Astrocyte (in vitro differentiated cells and primary cell): ENCODE measurements at regions not wholly inside any gene's neighbourhood (a gene's known extent, or its start where the extent isn't known, plus 50 kb on each side); places are given as distances from the start of the nearest gene placed in this dataset.

ENCODE experiments used
- DNase-seq: peaks from one replicate; pipeline ENCODE4 v3.0.0-alpha.2; 2010; ENCODE audit warnings: low read depth
- FAIRE-seq: peaks from 2 replicates; lab custom pipeline; 2011; peaks lifted over from hg19 to GRCh38; lab: Jason Lieb, UNC
- H2AFZ ChIP-seq: 2 replicates; pipeline ENCODE4 v1.6.0; 2012; ENCODE audit warnings: low read depth, low read length, inconsistent platforms
- H3K27ac ChIP-seq: 2 replicates; pipeline ENCODE4 v1.5.1; 2011; ENCODE audit warnings: low read depth, low read length, inconsistent platforms
- H3K27me3 ChIP-seq: 2 replicates; pipeline ENCODE4 v1.6.0; 2011; ENCODE audit warnings: low read length, inconsistent platforms; ENCODE audit not compliant: insufficient read depth
- H3K36me3 ChIP-seq: 2 replicates; pipeline ENCODE4 v1.5.1; 2011; ENCODE audit warnings: low read length, inconsistent platforms; ENCODE audit not compliant: insufficient read depth
- H3K4me1 ChIP-seq: 2 replicates; pipeline ENCODE4 v1.5.1; 2011; ENCODE audit warnings: low read length, inconsistent platforms; ENCODE audit not compliant: insufficient read depth
- H3K4me2 ChIP-seq: 2 replicates; pipeline ENCODE4 v1.6.0; 2012; ENCODE audit warnings: low read length, inconsistent platforms
- H3K4me3 ChIP-seq: 2 replicates; pipeline ENCODE4 v1.5.1; 2011; ENCODE audit warnings: low read depth, mild to moderate bottlenecking, low read length, inconsistent platforms; ENCODE audit not compliant: insufficient read depth
- H3K79me2 ChIP-seq: 2 replicates; pipeline ENCODE4 v1.6.0; 2012; ENCODE audit warnings: mild to moderate bottlenecking, low read length, inconsistent platforms; ENCODE audit not compliant: insufficient read depth
- H3K9ac ChIP-seq: 2 replicates; pipeline ENCODE4 v1.6.0; 2012; ENCODE audit warnings: mild to moderate bottlenecking, low read length, inconsistent platforms
- H3K9me3 ChIP-seq: 2 replicates; pipeline ENCODE4 v1.5.1; 2012; ENCODE audit warnings: low read depth, mild to moderate bottlenecking, low read length, inconsistent platforms; ENCODE audit not compliant: insufficient read depth
- H4K20me1 ChIP-seq: 2 replicates; pipeline ENCODE4 v1.6.0; 2012; ENCODE audit warnings: low read length, inconsistent platforms; ENCODE audit not compliant: insufficient read depth
- H3K27ac Mint-ChIP-seq: one replicate; pipeline ENCODE4 v1.8.0; 2021; ENCODE audit warnings: mild to moderate bottlenecking, mixed read lengths; ENCODE audit not compliant: unreplicated experiment
- H3K27me3 Mint-ChIP-seq: one replicate; pipeline ENCODE4 v1.8.0; 2021; ENCODE audit warnings: low read depth, mixed read lengths; ENCODE audit not compliant: unreplicated experiment
- H3K36me3 Mint-ChIP-seq: one replicate; pipeline ENCODE4 v1.8.0; 2021; ENCODE audit warnings: low read depth, mixed read lengths; ENCODE audit not compliant: unreplicated experiment
- H3K4me1 Mint-ChIP-seq: one replicate; pipeline ENCODE4 v1.8.0; 2021; ENCODE audit warnings: low read depth, mixed read lengths; ENCODE audit not compliant: unreplicated experiment
- H3K4me3 Mint-ChIP-seq: one replicate; pipeline ENCODE4 v1.8.0; 2021; ENCODE audit warnings: mild to moderate bottlenecking, moderate library complexity, mixed read lengths; ENCODE audit not compliant: unreplicated experiment
- H3K9me3 Mint-ChIP-seq: one replicate; pipeline ENCODE4 v1.8.0; 2021; ENCODE audit warnings: mild to moderate bottlenecking, mixed read lengths; ENCODE audit not compliant: unreplicated experiment
- CTCF ChIP-seq: IDR thresholded peaks from 2 replicates; pipeline ENCODE4 v1.5.1; 2011; ENCODE audit warnings: low read depth, mild to moderate bottlenecking, inconsistent platforms, low read length, moderate library complexity; ENCODE audit not compliant: insufficient read depth
- EZH2 ChIP-seq: IDR thresholded peaks from 2 replicates; pipeline ENCODE4 v1.6.1; 2012; ENCODE audit warnings: mild to moderate bottlenecking, low read length, inconsistent platforms; ENCODE audit not compliant: insufficient read depth

DNA sequence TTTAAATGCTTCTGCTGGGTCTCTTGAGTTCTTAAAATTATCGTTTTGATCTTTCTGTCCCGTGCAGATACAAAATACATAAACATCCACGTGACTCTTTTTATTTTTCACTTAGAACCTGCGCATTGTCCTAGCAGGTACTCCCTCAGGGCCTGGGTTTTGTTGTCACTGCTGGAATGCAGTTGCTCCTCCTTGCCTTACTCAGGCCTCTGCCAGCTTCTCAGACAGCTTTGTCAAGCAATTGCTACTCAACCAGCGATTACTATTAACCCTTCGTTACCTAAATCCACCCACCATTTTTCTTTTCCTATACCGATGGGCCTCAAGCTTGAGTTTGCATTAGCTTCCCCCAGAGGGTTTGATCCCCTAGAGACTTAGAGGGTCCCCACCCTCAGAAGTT, 405.9 kb upstream of the RBFOX1 start:
- Mint-ChIP-seq H3K9me3 (peaks cover 5% of the 10 kb centered on the region), H3K4me3 (no peak overlapping the region)
- H3K4me3 ChIP-seq = no peak overlapping the region

DNA sequence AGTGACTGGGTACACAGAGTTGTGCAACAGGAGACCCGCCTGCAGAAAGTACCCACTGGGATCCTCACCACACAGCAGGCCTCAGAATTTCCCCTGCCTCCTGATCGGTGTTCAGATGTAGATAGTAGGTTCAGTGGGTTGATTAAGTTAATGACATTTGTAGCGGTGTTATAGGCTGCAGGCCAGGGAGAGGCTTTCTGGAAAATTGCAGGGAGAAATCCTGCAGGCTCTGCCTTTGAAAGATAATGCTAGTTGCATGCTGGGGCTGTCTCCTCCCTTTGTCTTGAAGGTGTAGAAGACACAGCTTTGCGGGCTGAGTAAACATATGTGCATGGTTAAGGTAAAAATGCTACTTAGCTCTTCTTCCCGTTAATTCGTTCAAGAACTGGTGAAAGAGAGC, 406.3 kb upstream of the RBFOX1 start:
- H3K27me3 Mint-ChIP-seq = no peaks in the 10 kb centered on the region
- DNase-seq (no peak), FAIRE-seq (no peak)
- H3K36me3 ChIP-seq = no peaks in the 10 kb centered on the region
- TF ChIP-seq EZH2 = no peak
- no peaks in the 10 kb centered on the region for H3K4me1 ChIP-seq
- H3K27me3 ChIP-seq = no peaks in the 10 kb centered on the region
- no peaks in the 10 kb centered on the region for H3K4me1 Mint-ChIP-seq
- no peak overlapping the region for H3K27ac Mint-ChIP-seq
- H3K9me3 Mint-ChIP-seq = peaks cover 4% of the 10 kb centered on the region
- H3K4me3 ChIP-seq = no peak overlapping the region
- H2AFZ ChIP-seq = no peak overlapping the region
- H3K4me3 Mint-ChIP-seq = no peak overlapping the region
- no peaks in the 10 kb centered on the region for H3K79me2 ChIP-seq
- H3K9me3 ChIP-seq = no peaks in the 10 kb centered on the region
- H3K27ac ChIP-seq = no peak overlapping the region
- no peak overlapping the region for H3K9ac ChIP-seq
- H3K4me2 ChIP-seq = no peak overlapping the region
- H3K36me3 Mint-ChIP-seq = no peaks in the 10 kb centered on the region
- H4K20me1 ChIP-seq = no peaks in the 10 kb centered on the region

More for the DNA sequence above, 405.9 kb upstream of the RBFOX1 start:
- H3K4me2 ChIP-seq = no peak overlapping the region
- no peaks in the 10 kb centered on the region for H3K36me3 ChIP-seq
- no peaks in the 10 kb centered on the region for H3K27me3 Mint-ChIP-seq
- no peaks in the 10 kb centered on the region for H4K20me1 ChIP-seq
- no peaks in the 10 kb centered on the region for H3K27me3 ChIP-seq
- DNase-seq = no peak
- H3K4me1 Mint-ChIP-seq = no peaks in the 10 kb centered on the region
- H3K9me3 ChIP-seq = no peaks in the 10 kb centered on the region
- no peaks in the 10 kb centered on the region for H3K79me2 ChIP-seq
- H3K4me1 ChIP-seq = no peaks in the 10 kb centered on the region
- no peak overlapping the region for H3K27ac ChIP-seq
- H3K27ac Mint-ChIP-seq = no peak overlapping the region
- H2AFZ ChIP-seq = no peak overlapping the region
- TF ChIP-seq EZH2 (no peak), CTCF (no peak)
- H3K9ac ChIP-seq = no peak overlapping the region
- no peak for FAIRE-seq
- H3K36me3 Mint-ChIP-seq = no peaks in the 10 kb centered on the region

- H3K4me1 Mint-ChIP-seq = no peaks in the 10 kb centered on the region
- no peak overlapping the region for H3K27ac Mint-ChIP-seq
- Histone ChIP-seq H3K27ac (no peak overlapping the region), H3K9me3 (peaks cover 9% of the 10 kb centered on the region), H3K4me2 (no peak overlapping the region), H3K36me3 (no peaks in the 10 kb centered on the region), H3K27me3 (no peaks in the 10 kb centered on the region), H3K79me2 (no peaks in the 10 kb centered on the region), H3K9ac (no peak overlapping the region), H2AFZ (no peak overlapping the region), H3K4me3 (no peak overlapping the region), H4K20me1 (no peaks in the 10 kb centered on the region), H3K4me1 (no peaks in the 10 kb centered on the region)
- H3K36me3 Mint-ChIP-seq = no peaks in the 10 kb centered on the region
- no peaks in the 10 kb centered on the region for H3K9me3 Mint-ChIP-seq
- TF ChIP-seq CTCF (no peak), EZH2 (no peak)
- DNase-seq (no peak), FAIRE-seq (no peak)
- no peaks in the 10 kb centered on the region for H3K27me3 Mint-ChIP-seq
- no peak overlapping the region for H3K4me3 Mint-ChIP-seq
Observed at GRCh38 chr16:6918646-6919045, 414.0 kb upstream of the RBFOX1 start.
